Eye (tissue), 1 donor: ENCODE measurements at regions not wholly inside any gene's neighbourhood (a gene's known extent, or its start where the extent isn't known, plus 50 kb on each side); places are given as distances from the start of the nearest gene placed in this dataset.
A peak's percentile ranks its signal among the peaks of the same experiment; 100 is the strongest.

ENCODE experiments used
- DNase-seq: peaks from one replicate; pipeline ENCODE4 v3.0.0-alpha.2; 2015

DNA sequence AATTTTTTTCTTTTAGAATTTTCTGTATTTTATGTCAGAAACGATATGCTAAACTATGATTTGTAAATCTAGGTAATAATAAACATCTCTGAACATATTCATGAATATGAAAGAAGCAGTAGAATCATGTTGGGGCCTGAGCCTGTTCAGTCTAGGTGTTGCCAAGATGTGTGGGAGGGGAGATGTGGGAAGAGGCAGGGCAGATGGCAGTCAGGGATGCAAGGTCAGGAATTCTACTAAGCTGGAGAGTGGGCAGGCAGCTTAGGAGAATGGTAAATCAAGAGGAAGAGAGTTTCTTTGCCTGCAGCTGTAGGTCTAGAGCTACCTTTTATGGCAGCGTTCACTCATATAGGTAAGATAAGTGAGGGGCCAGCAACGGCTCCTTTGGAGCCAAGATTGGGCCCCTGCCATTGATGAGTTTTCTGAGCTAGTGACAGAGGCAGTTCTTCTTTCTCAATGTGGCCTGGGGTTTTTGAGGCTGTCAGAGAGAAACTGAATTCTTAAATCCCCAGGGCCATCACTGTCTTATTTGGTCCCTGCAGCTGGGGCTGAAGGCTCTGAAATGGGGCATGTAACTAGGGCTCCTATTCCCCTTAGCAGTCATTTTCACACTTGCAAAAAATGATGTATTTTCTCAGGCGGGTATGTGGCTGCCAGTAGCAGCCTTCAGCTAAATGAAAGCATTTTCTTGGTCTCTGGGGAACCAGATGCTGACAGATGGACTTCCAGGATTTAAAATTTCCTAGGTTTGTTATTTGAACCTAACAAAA lies 232.8 kb downstream of the PIK3C3 start:
- DNase-seq = peak; percentile 60

DNA sequence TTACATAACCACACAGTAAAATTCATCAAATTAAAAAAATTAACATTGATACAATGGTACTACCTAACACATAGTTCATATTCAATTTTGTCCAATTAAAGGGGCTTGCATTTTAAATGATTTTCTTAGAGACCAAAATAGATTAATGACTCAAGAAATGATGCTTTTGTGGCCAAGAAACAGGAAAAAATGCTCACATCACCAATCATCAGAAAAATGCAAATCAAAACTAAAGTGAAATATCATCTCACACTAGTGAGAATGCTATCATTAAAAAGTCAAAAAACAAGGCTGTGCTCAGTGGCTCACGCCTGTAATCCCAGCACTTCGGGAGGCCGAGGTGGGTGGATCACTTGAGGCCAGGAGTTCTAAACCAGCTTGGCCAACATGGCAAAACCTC lies 235.6 kb downstream of the PIK3C3 start:
- DNase-seq = no peak

DNA sequence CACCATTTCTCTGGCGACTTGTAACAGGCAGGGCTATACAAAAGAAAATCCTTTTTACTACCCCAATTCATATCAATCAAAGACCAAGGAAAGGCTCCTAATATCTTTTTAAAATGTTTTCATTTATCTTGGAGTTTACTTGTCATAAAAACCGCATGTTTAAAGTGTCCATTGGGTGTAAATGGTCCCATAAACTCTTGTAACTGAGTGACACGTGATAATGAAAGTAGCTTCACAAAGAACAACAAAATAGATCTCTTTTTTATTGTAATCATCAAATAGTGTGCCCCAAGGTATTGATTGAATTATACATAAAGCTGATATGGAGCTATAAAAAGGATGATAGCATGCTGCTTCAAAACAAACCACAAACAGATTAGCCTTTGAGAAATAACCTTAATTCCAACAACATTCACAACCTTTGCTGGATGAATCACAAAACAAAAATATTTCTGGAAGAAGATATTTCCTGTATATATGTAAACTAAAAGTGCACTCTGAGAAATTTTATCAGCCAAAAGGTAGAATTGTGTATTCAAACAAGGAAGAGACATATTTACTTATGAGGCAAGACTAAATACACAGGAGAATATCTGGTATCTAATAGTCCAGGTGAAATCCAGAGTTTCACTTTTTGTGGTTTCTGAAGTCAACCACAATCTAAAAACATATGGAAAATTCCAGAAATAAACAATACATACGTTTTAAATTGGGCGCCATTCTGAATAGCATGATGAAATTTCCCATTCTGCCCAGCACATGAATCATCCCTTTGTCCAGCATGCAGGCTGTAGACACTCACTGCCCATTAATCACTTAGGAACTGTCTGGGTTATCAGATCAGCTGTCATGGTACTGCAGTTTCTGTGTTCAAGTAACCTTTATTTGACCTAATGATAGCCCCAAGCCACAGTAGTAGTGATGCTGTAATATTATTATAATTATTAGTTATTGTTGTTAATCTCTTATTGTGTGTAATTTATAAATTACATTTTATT lies 237.5 kb downstream of the PIK3C3 start:
- DNase-seq = peak; percentile 45

DNA sequence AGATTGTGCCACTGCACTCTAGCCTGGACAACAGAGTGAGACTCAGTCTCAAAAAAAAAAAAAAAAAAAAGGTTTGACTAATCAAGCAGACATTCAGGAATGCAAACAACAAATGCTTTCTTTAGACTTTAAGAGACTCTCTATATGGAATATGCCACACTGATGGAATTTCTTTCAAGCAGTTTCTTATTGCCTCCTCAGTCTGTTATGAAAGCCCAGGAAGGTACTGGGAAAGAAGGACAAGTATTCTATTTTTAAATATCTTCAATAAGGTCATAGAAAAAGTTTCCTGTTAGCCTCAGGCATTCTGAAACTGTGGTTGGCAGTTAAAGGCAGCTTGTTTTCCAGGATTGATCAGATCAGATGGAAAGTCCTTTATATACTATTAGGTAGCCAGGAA lies 241.6 kb downstream of the PIK3C3 start:
- no peak for DNase-seq

DNA sequence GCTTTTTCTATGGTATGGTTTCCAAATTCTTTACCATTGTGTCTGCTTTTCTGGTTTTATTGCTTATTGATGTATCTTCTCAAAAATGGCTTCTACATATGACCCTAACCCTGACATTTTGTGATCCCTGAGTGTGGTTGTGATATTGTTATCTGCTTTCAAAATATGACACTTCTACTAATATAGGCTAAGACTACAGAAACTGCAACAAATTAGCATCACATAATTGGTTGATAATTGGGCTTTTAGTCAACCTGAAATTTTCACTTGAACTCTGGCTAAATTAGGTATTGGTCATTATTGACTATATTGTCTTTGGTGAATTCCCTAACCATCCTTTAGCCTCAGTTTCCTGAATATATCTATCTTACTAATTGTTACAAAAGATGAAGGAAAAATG lies 246.1 kb downstream of the PIK3C3 start:
- DNase-seq = no peak

DNA sequence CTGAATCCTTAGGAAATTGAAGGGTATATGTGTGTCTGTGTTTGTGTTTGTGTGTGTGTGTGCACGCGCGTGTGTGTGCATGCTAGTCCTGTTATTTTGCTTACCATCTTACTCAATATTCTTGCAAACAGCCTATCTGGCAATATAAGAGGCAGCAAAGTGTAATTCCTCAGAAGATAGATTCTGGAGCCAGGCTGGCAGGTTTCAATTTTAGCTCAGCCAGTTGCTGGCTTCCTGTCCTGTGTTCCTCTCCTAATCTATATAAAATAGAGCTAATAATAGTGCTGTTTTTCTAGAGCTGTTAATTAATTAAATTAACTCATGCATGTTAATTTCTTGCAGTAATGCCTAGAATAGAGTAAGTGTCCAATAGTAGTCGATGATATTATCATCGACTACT lies 256.2 kb downstream of the PIK3C3 start:
- no peak for DNase-seq

DNA sequence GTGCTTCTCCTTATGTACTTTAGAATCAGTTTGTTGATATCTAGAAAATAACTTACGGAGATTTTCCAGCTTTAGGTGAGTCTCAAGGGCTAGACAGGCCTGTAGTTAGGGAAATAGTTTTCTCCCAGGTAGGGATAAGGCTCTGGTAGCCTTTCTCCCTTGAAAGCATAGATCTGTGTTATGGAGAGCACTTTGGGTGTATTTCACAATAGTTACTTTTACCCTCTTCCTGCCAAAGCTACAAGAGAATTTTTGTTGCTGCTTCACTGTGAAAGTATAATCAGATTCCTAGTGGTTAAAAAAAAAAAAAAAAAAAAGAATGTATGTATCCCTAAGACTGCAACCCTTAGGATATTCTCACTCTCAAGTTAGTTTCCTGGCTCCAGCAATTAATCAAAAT lies 267.5 kb downstream of the PIK3C3 start:
- no peak for DNase-seq

DNA sequence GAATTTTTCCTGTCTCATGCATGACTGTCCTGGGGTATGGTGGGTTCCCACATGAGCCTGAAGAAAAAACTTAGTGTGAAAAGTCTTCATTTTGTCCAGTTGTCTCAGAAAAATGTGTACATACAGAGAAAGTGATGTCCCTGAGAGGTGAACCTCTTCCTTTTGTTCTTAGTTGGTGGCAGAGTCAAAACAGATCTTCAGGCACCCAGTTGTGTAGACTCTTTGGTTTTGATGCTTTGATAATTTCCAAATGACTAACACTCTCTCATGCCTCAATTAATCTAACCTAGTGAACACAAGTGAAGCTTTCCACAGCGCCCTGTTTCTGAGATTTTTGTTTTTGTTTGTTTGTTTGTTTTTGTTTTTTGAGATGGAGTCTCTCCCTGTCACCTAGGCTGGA lies 273.5 kb downstream of the PIK3C3 start:
- DNase-seq = no peak

DNA sequence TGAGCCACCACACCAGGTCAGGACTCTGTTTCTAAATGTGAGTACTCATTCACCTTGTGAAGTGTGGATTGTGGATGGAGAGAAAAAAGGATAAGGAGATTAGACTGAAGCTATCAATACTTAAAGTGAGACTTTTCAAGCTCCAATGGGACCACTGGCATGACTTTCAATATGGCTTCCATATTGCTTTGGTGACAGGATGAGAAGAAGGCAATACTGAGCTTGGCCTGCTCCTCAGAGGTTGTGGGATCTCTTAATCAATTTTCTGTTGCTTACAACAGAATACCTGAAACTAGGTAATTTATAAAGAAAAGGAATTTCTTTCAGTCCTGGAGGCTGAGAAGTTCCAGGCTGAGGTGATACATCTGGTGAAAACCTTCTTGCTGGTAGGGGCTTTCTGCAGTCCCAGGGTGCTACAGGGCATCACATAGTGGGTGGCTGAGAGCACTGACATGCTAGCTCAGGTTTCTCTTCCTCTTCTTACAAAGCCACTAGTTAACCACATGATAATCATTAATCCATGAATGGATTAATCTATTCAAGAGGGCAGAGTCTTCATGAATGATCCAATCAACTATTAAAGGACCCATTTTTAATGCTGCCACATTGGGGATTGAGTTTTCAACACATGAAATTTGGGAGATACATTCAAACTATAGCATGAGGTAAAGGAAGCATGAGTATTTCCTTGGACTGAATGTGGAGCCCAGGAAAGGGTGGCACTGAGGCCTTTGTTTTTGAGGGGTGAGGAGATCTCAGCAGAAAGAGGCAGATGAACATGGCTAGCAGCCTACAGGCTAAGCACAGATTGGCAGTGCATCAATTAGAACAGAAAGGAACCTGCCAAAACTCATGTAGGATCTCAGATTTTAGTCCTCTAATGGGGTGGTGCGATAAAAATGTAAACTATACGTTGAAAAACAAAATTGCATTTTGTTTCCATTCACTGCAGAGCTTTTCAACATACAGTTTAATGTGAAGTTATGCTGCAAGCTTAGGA lies 274.5 kb downstream of the PIK3C3 start:
- no peak for DNase-seq

DNA sequence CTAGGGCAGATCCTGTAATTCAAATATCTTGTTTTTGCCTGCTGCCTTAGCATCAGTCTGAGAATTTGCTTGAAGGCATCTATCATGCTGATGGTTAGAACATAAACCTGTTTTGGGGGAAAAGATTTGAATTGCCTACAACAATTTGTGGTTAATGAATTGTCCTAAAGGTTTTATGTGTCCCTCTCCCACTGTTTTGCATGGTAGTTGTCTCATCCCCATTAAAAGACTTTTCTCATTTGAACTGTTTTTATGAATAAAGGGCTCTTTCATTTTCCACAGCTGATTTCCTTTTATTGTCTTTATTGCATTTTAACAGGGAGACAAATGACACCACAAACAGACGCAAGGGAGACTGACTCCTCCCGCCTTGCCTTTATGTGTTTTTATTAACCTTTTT lies 275.6 kb downstream of the PIK3C3 start:
- DNase-seq = no peak

DNA sequence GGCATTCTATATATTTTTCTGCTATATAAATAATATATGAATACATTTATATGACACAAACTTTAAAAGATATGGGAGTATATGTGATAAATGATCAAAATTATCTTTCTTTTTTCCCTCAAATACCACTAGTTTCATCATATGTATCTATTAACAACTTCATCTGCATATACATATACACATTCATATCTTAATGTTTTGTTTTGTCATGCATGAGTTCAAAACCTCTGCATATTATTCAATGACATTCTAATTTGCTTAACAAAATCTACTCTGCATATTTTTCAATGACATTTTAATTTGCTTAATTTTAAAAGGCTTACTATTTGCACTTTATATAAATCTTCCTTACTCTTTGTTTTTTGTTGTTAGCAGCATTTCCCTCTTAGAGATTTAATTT lies 276.2 kb downstream of the PIK3C3 start:
- no peak for DNase-seq

DNA sequence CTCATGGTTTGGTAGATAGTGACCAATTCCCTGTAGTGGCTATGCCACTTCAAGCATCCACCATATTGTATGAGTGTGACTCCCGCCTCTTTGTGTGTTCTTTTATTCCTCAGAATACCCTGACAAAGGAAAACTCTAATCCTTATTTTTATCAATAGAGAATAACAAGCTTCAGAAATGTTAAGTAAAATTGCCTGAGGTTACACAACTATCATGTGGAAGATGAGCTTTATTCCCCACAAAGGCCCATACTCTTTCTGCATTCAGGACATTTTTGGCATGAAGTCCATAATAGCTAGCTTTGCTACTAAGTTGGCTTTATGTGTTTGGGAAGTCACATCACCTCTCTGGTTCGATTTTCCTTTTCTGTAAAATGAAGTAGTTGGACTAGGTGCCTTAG lies 276.8 kb downstream of the PIK3C3 start:
- DNase-seq = no peak

DNA sequence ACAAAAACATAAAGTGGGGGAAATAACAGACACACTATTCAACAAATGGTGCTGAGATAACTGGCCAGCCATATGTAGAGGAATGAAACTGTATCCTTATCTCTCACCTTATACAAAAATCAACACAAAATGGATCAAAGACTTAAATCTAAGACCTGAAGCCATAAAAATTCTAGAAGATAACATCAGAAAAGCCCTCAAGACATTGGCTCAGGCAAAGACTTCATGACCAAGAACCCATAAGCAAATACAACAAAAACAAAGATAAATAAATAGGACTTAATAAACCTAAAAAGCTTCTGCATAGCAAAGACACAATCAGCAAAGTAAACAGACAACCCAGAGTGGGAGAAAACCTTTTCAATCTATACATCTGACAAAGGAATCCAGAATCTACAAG lies 278.9 kb downstream of the PIK3C3 start:
- DNase-seq = no peak

DNA sequence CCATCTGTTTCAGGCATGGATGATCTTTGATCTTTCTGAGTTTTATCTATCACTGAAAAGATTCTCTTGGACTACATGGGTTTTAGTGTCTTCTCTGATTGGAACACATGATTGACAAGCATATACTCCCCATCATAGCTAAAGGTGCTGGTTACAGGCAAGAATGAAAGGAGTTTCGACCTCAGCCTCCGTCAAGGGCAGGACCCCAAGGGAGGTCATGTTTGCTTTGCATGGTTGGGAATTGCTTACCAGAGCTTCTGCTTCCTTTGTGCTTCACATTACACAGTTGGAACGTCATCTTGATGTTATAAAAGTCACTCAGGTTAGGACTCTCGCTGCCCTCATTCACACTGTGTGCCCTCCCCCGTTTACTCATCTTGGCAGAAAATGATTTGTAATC lies 287.7 kb downstream of the PIK3C3 start:
- peak; percentile 72 for DNase-seq

DNA sequence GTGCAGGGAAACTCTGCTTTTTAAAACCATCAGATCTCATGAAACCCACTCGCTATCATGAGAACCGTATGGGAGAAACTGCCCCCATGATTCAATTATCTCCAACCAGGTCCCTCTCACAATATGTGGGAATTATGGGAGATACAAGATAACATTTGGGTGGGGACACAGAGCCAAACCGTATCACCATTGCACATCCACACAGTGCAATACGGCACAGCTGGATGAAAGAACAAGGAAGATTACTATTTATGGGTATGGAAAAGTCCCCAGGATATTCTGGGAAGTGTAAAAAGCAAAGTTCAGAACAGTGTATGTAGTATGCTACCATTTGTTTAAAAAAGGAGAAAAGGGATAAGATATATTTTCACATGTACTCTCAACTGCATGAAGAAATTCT lies 290.1 kb downstream of the PIK3C3 start:
- no peak for DNase-seq

DNA sequence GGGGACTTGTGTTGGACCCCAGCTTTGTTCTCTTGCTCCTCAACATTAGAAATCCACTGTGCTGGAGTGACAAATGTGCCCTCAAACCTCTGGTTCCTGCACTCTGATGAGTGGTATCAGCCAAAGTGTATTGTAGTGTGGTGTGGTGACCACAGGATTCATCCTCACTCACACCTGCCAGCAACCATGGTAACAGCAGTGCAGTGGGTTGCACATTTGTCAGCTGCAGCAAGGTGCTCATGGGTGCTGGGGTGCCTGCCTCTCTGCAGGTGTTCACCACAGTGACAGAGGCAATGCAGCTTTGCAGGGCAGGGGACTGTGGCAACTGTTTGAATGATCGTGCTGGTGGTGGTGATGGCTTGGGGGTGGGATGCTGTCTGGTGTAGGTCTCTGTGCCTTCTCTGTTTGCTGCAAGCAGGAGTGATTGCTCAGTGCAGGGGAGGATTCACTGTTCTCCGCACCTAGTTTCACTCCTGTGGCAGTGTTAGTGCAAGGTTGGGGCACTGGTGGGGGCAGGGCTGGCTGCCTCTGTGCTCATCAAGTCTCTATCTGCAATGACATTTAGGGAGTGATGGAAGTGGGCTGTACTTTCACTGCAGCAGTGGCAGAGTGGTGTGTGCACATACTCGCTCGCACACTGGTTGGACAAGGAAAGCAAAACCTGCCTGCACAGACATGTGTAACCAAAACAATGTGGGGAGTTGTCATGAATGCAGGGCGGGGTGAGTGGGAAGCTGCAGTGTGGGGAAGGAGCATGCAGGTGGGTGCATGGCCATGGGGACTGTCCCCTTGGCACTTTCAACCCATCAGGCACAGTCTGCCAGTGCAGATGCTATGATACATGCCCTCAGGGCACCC lies 301.1 kb downstream of the PIK3C3 start:
- DNase-seq = no peak

DNA sequence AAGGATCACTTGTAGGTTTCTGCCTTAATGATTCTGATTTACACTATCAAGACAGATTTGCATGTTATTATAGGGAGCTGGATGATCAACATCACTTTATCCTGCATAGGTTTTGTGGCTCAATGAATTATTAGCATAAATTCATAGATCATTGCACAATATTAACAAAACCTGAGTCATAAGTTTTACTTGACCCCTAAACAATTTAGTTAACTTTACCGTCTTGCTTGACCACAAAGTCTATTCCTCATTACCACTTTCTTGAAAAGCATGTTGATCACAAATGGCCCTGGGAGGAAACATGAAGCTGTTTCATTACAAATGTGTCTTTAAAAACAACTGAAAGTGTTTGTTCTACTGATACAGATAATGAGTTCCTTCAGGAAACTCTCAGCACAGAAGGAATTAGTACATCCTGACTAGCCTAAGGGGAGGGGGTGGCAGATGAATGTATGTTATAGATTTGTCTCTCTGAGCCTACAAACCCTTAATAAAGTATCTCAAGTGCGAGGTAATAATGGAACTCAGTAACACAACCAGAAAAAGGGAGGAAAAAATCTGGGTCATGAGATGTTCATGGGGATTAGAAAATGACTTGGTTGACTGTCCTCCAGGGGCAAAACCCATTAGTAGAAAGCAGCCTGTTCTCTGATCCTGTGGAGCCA lies 303.4 kb downstream of the PIK3C3 start:
- DNase-seq = no peak

DNA sequence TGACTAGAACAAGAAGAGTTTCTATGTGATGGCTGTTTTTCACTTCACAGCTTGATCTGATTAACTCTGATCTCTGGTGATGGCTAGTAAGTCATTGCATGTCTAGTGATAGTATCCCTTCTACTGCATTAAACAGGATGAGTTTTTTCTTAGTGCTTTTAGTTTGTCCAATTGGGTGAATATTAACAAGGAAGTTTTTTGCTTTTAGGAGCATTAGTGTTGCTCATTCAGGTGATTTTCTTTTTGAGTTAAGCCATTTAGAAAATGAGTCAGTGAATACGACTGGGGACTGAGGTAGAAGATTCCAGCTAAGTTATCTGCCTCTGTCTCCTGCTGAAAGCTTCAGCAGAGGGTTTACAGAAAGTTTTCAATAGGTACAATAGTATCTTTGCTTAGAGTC lies 306.7 kb downstream of the PIK3C3 start:
- no peak for DNase-seq

DNA sequence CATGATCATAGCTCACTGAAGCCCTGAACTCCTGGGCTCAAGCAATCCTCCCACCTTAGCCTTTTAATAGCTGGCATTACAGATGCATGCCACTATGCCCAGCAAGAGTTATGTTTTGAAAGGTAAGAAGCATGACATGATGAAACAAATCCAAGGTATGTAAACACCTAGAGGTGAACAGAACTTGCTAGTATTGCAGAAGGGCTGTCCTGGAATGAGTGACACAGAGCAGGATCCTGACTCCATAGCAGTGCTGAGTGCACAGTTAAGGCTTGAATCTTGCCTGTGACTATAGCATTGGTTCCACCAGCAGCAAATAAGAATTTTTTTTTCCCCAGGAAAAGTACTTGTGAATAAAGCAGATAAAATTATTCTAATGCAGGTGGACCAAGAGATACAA lies 309.5 kb downstream of the PIK3C3 start:
- no peak for DNase-seq

DNA sequence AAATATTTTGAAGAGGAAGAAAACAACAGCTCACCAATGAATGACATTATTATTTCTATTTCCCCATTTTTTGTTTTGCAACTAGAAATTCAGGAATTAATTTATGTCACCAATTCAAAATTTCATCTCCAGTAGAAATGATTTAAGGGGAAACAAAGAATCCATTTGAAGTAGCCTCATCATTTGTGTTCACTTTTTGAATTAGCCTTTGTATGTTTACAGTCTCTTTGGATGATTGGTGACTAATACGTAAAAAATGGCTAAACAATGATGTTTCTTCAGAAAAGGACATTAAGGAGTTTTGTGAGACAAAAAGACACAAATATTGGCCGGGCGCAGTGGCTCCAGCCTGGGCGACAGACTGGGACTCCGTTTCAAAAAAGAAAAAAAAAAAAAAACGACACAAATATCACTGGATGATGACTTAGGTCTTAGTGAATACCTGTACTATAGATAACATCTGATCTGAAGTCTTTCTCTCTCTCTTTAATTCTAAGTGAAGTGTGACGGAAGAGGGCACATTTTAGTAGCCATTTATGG lies 313.2 kb downstream of the PIK3C3 start:
- DNase-seq = no peak

DNA sequence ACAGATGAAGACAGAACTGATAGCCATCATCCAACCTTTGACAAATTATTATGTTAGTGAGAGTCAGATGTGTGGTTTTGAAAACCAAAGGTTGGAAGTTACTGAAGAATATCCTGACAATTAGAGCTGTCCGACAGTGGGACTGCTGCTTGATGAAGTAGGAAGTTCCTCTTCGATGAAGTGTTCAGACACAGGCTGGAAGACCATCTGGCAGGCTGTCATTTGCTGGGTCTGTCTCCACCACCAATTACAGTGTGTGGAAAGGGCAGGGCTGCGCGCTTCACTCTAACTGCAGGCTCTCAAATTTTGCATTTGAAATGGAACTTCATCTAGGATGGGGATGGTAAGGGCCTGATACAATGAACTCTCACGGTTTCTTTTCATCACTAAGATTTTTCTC lies 313.8 kb downstream of the PIK3C3 start:
- DNase-seq = peak; percentile 20
